ENCODE measurements at regions not wholly inside any gene's neighbourhood (a gene's known extent, or its start where the extent isn't known, plus 50 kb on each side); places are given as distances from the start of the nearest gene placed in this dataset.
"Not testable (repeated sequence)": the region's sequence is repeated elsewhere in the genome, so short reads cannot be mapped to it uniquely, and the experiment has no call there.

- no peak for TF ChIP-seq CTCF (IDR thresholded peaks at IDR 0.05; ENCODE audit: low read depth, low read length)
- Histone ChIP-seq H3K27ac (no peak overlapping the region), H3K36me3 (no peaks in the 10 kb centered on the region), H3K9me3 (ENCODE audit: low read depth) (no peaks in the 10 kb centered on the region), H3K4me1 (ENCODE audit: low read depth) (no peaks in the 10 kb centered on the region), H3K4me3 (no peak overlapping the region), H3K27me3 (no peaks in the 10 kb centered on the region)
- DNase-seq (ENCODE audit: low read depth in 1 of 2, low spot score in 1 of 2), result no peak
Measured at GRCh38 chr6:103344554-103345163, 1515.1 kb downstream of the HACE1 start.

GRCh38 chr6:103335412-103335811 is 1524.3 kb downstream of the HACE1 start:
- TF ChIP-seq CTCF (IDR thresholded peaks at IDR 0.05; ENCODE audit: low read depth, low read length), result no peak
- Histone ChIP-seq H3K27ac (no peak overlapping the region), H3K9me3 (ENCODE audit: low read depth) (no peaks in the 10 kb centered on the region), H3K4me1 (ENCODE audit: low read depth) (no peaks in the 10 kb centered on the region), H3K27me3 (no peaks in the 10 kb centered on the region), H3K36me3 (no peaks in the 10 kb centered on the region), H3K4me3 (no peak overlapping the region)
- no peak for DNase-seq (ENCODE audit: low read depth in 1 of 2, low spot score in 1 of 2)

GRCh38 chr6:103326760-103327757 is 1532.7 kb downstream of the HACE1 start:
- DNase-seq (ENCODE audit: low read depth in 1 of 2, low spot score in 1 of 2), result peak in 1 of 2 donors; percentile 34
- no peaks in the 10 kb centered on the region for H3K4me1 ChIP-seq (ENCODE audit: low read depth)
- H3K36me3 ChIP-seq, result no peaks in the 10 kb centered on the region
- H3K27ac ChIP-seq, result peak overlapping the region; percentile 6
- H3K9me3 ChIP-seq (ENCODE audit: low read depth), result no peaks in the 10 kb centered on the region
- no peak overlapping the region for H3K4me3 ChIP-seq
- TF ChIP-seq CTCF (IDR thresholded peaks at IDR 0.05; ENCODE audit: low read depth, low read length), result no peak
- no peaks in the 10 kb centered on the region for H3K27me3 ChIP-seq

GRCh38 chr6:103313432-103313831 is 1546.3 kb downstream of the HACE1 start:
- Histone ChIP-seq H3K27me3 (no peaks in the 10 kb centered on the region), H3K4me1 (ENCODE audit: low read depth) (no peaks in the 10 kb centered on the region), H3K36me3 (no peaks in the 10 kb centered on the region), H3K9me3 (ENCODE audit: low read depth) (no peaks in the 10 kb centered on the region), H3K4me3 (no peak overlapping the region), H3K27ac (no peak overlapping the region)
- no peak for DNase-seq (ENCODE audit: low read depth in 1 of 2, low spot score in 1 of 2)
- TF ChIP-seq CTCF (IDR thresholded peaks at IDR 0.05; ENCODE audit: low read depth, low read length), result no peak

- H3K4me3 ChIP-seq; DNase-seq (ENCODE audit: low read depth in 1 of 2, low spot score in 1 of 2); H3K4me1 ChIP-seq (ENCODE audit: low read depth); H3K27me3 ChIP-seq; H3K27ac ChIP-seq; H3K9me3 ChIP-seq (ENCODE audit: low read depth); H3K36me3 ChIP-seq: not testable (repeated sequence)
Measured at GRCh38 chr6:103294376-103294775, 1565.3 kb downstream of the HACE1 start.

- no peak overlapping the region for H3K4me3 ChIP-seq
- H3K4me1 ChIP-seq (ENCODE audit: low read depth), result no peaks in the 10 kb centered on the region
- H3K9me3 ChIP-seq (ENCODE audit: low read depth), result no peaks in the 10 kb centered on the region
- no peaks in the 10 kb centered on the region for H3K36me3 ChIP-seq
- no peaks in the 10 kb centered on the region for H3K27me3 ChIP-seq
- H3K27ac ChIP-seq, result no peak overlapping the region
- no peak for DNase-seq (ENCODE audit: low read depth in 1 of 2, low spot score in 1 of 2)
- no peak for TF ChIP-seq CTCF (IDR thresholded peaks at IDR 0.05; ENCODE audit: low read depth, low read length)
Measured at GRCh38 chr6:103284835-103285234, 1574.9 kb downstream of the HACE1 start.
